ENCODE measurements at regions not wholly inside any gene's neighbourhood (a gene's known extent, or its start where the extent isn't known, plus 50 kb on each side); places are given as distances from the start of the nearest gene placed in this dataset.

GRCh38 chr1:157409927-157410326, 142.4 kb downstream of the FCRL5 start:
- no peak overlapping the region for H3K4me3 Mint-ChIP-seq
- H3K27ac ChIP-seq (ENCODE audit: low read depth in 1 of 2, low read length in 2 of 2): no peak overlapping the region
- no peak overlapping the region for H3K9ac ChIP-seq (ENCODE audit: insufficient read depth, low read length, poor library complexity, severe bottlenecking)
- no peaks in the 10 kb centered on the region for H3K79me2 ChIP-seq (ENCODE audit: insufficient read depth, low read length)
- H3K9me3 ChIP-seq (replicated peaks in 1 of 2; ENCODE audit: control insufficient read depth in 1 of 2, insufficient read depth in 1 of 2, low read length in 2 of 2): no peaks in the 10 kb centered on the region
- WGBS (ENCODE audit: insufficient coverage): 92% methylated on average over 5 of the region's 6 CpGs
- H3K9me3 Mint-ChIP-seq: peaks cover 3 to 7% (median 6%) of the 10 kb centered on the region in 7 donors
- H3K4me3 ChIP-seq (replicated peaks in 1 of 3; ENCODE audit: low read depth in 2 of 3, low read length in 3 of 3): no peak overlapping the region
- H3K4me1 Mint-ChIP-seq: peaks cover 32% of the 10 kb centered on the region
- H3K36me3 ChIP-seq (replicated peaks in 1 of 2; ENCODE audit: control insufficient read depth in 1 of 2, insufficient read depth in 2 of 2, low read length in 2 of 2): no peaks in the 10 kb centered on the region
- H2AFZ ChIP-seq (ENCODE audit: insufficient read depth, low read depth, low read length, poor library complexity, severe bottlenecking): no peak overlapping the region
- peaks cover 13 to 14% of the 10 kb centered on the region in 2 donors for H3K4me1 ChIP-seq (ENCODE audit: control insufficient read depth in 1 of 2, insufficient read depth in 2 of 2, low read length in 2 of 2)
- H3K36me3 Mint-ChIP-seq: no peaks in the 10 kb centered on the region
- intact Hi-C loops (cut with micrococcal nuclease): no loop called here
- no peaks in the 10 kb centered on the region for H4K20me1 ChIP-seq (ENCODE audit: insufficient read depth, low read length)
- H3K27me3 ChIP-seq (ENCODE audit: control insufficient read depth in 2 of 2, insufficient read depth in 2 of 2, low read length in 2 of 2): no peaks in the 10 kb centered on the region
- peak overlapping the region in 3 of 7 donors; percentile 43 to 59 (median 51) for H3K27ac Mint-ChIP-seq
- H3K4me2 ChIP-seq (replicated peaks; ENCODE audit: extremely low read depth, low read length, poor library complexity, severe bottlenecking): no peak overlapping the region
- no peak for TF ChIP-seq CTCF (IDR thresholded peaks at IDR 0.05)
- no peak for DNase-seq
- H3K27me3 Mint-ChIP-seq (ENCODE audit: low read depth in 3 of 3): peaks cover 0 to 1% (median 0%) of the 10 kb centered on the region in 3 donors

- DNase-seq: peak; percentile 41 to 55 (median 46)
- Histone ChIP-seq H3K9ac (ENCODE audit: insufficient read depth, low read length, poor library complexity, severe bottlenecking) (no peak overlapping the region), H3K4me3 (replicated peaks in 1 of 3; ENCODE audit: low read depth in 2 of 3, low read length in 3 of 3) (no peak overlapping the region), H3K79me2 (ENCODE audit: insufficient read depth, low read length) (no peaks in the 10 kb centered on the region), H3K4me1 (ENCODE audit: control insufficient read depth in 1 of 2, insufficient read depth in 2 of 2, low read length in 2 of 2) (peaks cover 32 to 34% of the 10 kb centered on the region in 2 donors), H3K27ac (ENCODE audit: low read depth in 1 of 2, low read length in 2 of 2) (peak overlapping the region in 1 of 2 donors; percentile 22), H3K36me3 (replicated peaks in 1 of 2; ENCODE audit: control insufficient read depth in 1 of 2, insufficient read depth in 2 of 2, low read length in 2 of 2) (no peaks in the 10 kb centered on the region), H3K9me3 (replicated peaks in 1 of 2; ENCODE audit: control insufficient read depth in 1 of 2, insufficient read depth in 1 of 2, low read length in 2 of 2) (no peaks in the 10 kb centered on the region), H2AFZ (ENCODE audit: insufficient read depth, low read depth, low read length, poor library complexity, severe bottlenecking) (no peak overlapping the region), H3K27me3 (ENCODE audit: control insufficient read depth in 2 of 2, insufficient read depth in 2 of 2, low read length in 2 of 2) (no peaks in the 10 kb centered on the region), H4K20me1 (ENCODE audit: insufficient read depth, low read length) (no peaks in the 10 kb centered on the region), H3K4me2 (replicated peaks; ENCODE audit: extremely low read depth, low read length, poor library complexity, severe bottlenecking) (no peak overlapping the region)
- no peak for TF ChIP-seq CTCF (IDR thresholded peaks at IDR 0.05)
- intact Hi-C loops (cut with micrococcal nuclease): no loop called here
- WGBS (ENCODE audit: insufficient coverage): 24% methylated on average over 3 of the region's 6 CpGs
- Mint-ChIP-seq H3K4me1 (peaks cover 49% of the 10 kb centered on the region), H3K27me3 (ENCODE audit: low read depth in 3 of 3) (peaks cover 0 to 1% (median 0%) of the 10 kb centered on the region in 3 donors), H3K36me3 (no peaks in the 10 kb centered on the region), H3K9me3 (peaks cover 3 to 7% (median 6%) of the 10 kb centered on the region in 7 donors), H3K27ac (peak overlapping the region; percentile 39 to 88 (median 70)), H3K4me3 (no peak overlapping the region)
These were observed 144.3 kb downstream of the FCRL5 start for GRCh38 chr1:157407917-157408525.

Data from CD14-positive monocyte (primary cell).